ENCODE measurements at regions not wholly inside any gene's neighbourhood (a gene's known extent, or its start where the extent isn't known, plus 50 kb on each side); places are given as distances from the start of the nearest gene placed in this dataset.

DNA sequence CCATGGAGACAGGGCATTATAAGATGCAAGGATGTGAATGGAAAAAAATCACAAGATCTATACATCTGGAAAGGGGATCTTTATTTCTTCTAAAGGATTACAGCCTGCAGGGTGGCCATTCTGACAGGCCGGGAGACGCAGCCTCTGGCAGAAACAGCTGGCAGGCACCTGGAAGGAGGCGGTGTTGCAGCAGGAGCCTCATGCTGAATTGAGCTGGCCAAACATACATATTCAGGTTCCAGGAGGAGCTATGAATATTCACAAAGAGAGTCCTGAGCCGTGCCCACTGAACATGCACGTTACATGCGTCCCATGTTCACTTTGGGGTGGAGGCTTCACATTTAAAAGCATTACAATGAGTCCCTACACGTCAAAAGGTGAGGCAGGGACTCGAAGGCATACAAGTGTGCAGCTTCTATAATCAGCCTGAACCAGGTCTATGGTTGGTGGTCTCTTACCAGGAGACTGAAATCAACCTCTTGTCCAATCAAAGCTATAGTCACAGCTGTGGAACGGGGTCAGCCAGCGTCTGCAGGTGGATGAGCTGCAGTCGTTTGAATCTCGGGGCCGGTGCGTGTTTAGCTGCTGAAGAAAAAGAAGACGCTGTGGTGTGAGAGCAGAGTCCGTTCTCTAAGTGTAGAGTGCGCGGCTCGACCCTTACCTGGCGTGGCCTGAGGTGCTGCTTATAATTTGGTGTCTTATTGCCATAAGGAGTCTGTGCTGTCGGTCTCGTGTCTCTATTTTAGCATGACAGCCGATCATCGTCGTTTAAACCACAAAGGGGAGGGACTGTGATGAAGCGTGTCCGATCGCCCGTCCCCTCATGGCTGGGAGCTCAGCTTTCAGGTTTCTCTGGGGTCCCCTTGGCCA, 183.0 kb downstream of the ETS2 start:
- no peak for TF ChIP-seq CTCF (IDR thresholded peaks at IDR 0.05)
- no peak for TF ChIP-seq POLR2A (IDR thresholded peaks at IDR 0.05)
